ENCODE measurements at regions not wholly inside any gene's neighbourhood (a gene's known extent, or its start where the extent isn't known, plus 50 kb on each side); places are given as distances from the start of the nearest gene placed in this dataset.
"Not testable (repeated sequence)": the region's sequence is repeated elsewhere in the genome, so short reads cannot be mapped to it uniquely, and the experiment has no call there.

- DNase-seq = no peak
These were observed 201.9 kb upstream of the SPRED2 start for GRCh38 chr2:65634304-65634703.

- DNase-seq = peak; percentile 87
These were observed 198.2 kb upstream of the SPRED2 start for GRCh38 chr2:65630643-65631042.

DNA sequence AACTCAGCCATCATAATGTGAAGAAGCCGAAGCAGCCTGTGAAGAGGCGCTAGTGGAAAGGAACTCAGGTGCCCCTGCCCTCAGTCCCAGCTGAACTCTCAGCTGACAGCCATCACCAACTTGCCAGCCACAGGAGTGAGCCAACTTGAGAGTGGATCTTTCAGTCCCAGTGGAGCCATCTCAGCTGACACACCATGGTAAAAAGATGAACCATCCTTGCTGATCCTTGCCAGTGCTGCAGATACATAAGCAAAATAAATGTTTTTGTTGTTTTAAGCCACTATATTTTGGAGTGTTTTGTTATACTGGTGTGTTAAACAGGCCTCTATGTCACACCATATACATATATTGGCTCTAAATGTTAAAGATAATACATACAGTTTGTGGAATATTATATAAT is 195.8 kb upstream of the SPRED2 start:
- no peak for DNase-seq

DNA sequence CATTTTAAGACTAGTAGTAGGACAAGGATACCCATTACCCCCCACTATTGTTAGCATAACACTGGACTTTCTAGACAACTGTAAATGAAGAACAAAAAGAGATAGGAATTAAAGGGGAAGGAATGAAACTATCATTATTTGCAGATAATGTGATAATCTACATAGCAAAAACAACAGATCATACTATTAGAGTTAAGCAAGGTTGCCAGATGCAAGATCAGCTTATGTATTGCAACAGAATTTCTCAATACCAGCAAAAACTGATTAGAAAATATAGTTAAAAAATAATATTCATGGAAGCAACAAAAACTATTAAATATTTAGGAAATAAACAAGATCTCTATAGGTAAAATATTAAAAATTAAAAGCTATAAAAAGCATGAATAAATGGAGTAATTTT is 194.4 kb upstream of the SPRED2 start:
- DNase-seq = no peak

- no peak for DNase-seq
These were observed 193.6 kb upstream of the SPRED2 start for GRCh38 chr2:65625982-65626381.

- DNase-seq = no peak
These were observed 190.6 kb upstream of the SPRED2 start for GRCh38 chr2:65622951-65623535.

GRCh38 chr2:65622499-65622898 is 190.1 kb upstream of the SPRED2 start:
- DNase-seq = no peak

- DNase-seq = no peak
These were observed 188.1 kb upstream of the SPRED2 start for GRCh38 chr2:65620524-65620923.

DNA sequence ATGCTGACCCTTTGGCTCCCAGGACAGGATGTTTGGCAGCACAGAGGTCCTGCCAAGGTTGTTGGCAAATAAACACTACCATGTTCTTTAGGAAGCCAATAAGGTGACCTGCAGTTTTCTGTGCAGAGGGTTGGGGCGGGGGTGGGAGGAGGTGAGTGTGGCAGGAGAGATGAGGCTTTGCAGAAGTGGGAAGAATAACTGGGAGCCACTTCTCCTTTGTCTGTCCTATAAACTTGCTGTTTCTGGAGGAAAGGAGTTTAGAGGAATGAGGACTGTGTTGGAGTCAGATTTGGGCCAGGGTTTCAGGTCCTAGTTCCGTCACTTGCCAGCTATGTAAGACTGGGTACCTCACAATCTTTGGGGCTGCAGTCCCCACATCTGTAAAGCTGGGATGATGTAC is 187.6 kb upstream of the SPRED2 start:
- DNase-seq = no peak

GRCh38 chr2:65615602-65616001 is 183.2 kb upstream of the SPRED2 start:
- no peak for DNase-seq

GRCh38 chr2:65613968-65614555 is 181.7 kb upstream of the SPRED2 start:
- DNase-seq = no peak

GRCh38 chr2:65611488-65611887 is 179.1 kb upstream of the SPRED2 start:
- no peak for DNase-seq

DNA sequence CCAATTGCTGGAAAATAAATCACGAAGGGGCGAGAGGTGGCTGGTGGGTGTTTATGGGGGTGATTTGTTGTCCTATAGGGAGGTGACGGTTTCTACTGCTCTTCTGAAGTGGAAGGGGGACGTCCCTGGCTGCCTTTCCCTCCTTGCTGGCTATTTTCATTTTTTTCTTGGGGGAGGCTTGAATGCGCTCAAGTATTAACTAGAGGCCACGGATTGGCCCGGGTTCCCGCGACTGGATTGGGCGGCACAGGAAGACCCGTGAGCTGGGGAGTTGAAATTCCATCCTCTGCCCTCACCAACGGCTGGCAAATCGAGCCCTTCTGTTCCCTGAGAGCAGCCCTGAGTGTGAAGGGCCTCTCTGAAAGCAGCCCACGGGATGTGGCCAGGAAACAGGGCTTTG is 176.5 kb upstream of the SPRED2 start:
- no peak for DNase-seq

GRCh38 chr2:65608466-65608865 is 176.1 kb upstream of the SPRED2 start:
- DNase-seq = no peak

DNA sequence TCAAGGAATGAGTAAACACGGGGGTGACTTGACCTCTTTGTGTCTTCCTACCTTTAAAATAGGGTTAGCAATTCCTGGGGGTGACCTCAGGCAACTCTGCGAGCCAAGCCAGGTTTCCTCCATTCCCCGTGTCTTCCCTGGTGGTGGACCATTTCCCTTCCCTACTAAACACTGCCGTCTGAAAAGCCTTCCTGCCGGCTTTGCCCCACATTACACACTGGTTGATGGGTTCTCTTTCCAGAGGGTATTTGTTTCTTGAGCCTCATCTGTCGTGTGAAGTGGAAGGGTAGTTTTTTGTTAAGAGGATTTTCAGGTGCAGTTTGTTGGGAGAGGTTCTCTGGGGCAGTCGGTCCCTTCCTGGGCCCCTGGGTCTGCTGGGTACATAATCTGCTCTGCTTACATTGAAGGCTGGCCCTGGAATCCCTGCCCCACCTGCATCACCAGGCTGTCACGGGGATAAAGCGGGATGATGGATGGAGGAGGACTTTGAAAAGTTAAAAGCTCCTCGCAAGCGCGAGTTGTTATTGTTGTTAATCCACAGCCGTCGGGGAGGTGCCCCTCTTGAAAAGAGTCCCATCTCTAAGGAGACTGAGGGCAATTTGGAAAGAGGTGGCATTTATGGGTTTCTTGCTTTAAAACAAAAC is 175.4 kb upstream of the SPRED2 start:
- DNase-seq = no peak

DNA sequence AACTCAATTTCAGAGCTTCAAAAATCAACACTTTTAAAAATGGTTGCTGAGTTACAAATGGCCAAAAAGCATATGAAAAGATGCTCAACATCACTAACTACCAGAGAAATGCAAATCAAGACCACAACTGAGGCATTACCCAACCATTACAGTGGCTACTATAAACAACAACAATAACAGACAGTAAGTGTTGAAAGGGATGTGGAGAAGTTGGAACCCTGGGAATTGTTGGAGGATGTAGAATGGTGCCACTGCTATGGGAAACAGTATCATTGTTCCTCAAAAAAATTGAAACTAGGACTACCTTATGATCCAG is 173.3 kb upstream of the SPRED2 start:
- DNase-seq = no peak

GRCh38 chr2:65605058-65605742 is 172.8 kb upstream of the SPRED2 start:
- no peak for DNase-seq

- no peak for DNase-seq
These were observed 171.8 kb upstream of the SPRED2 start for GRCh38 chr2:65604246-65604645.

GRCh38 chr2:65602603-65603235 is 170.3 kb upstream of the SPRED2 start:
- DNase-seq = no peak

GRCh38 chr2:65600871-65601270 is 168.5 kb upstream of the SPRED2 start:
- not testable (repeated sequence) for DNase-seq

DNA sequence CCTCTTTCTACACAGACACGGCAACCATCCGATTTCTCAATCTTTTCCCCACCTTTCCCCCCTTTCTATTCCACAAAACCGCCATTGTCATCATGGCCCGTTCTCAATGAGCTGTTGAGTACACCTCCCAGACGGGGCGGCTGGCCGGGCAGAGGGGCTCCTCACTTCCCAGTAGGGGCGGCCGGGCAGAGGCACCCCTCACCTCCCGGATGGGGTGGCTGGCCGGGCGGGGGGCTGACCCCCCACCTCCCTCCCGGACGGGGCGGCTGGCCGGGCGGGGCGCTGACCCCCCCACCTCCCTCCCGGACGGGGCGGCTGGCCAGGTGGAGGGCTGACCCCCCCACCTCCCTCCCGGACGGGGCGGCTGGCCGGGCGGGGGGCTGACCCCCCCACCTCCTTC is 168.0 kb upstream of the SPRED2 start:
- not testable (repeated sequence) for DNase-seq

GRCh38 chr2:65599693-65600092 is 167.3 kb upstream of the SPRED2 start:
- no peak for DNase-seq

- DNase-seq = no peak
These were observed 166.6 kb upstream of the SPRED2 start for GRCh38 chr2:65598996-65599395.

GRCh38 chr2:65598264-65598663 is 165.9 kb upstream of the SPRED2 start:
- DNase-seq = no peak
